ENCODE measurements at regions not wholly inside any gene's neighbourhood (a gene's known extent, or its start where the extent isn't known, plus 50 kb on each side); places are given as distances from the start of the nearest gene placed in this dataset.

- no peaks in the 10 kb centered on the region for H3K9me3 ChIP-seq (ENCODE audit: control insufficient read depth, low read depth, low read length)
- H3K23ac ChIP-seq (ENCODE audit: insufficient read length, low read depth, low read length) = no peak overlapping the region
- no peak overlapping the region for H2BK15ac ChIP-seq (ENCODE audit: low read depth, low read length)
- no peaks in the 10 kb centered on the region for H4K20me1 ChIP-seq (ENCODE audit: control insufficient read depth, insufficient read depth, insufficient read length)
- no peak overlapping the region for H3K56ac ChIP-seq (ENCODE audit: insufficient read length, low read depth, low read length)
- no peak overlapping the region for H4K5ac ChIP-seq (ENCODE audit: insufficient read length, low read depth, low read length)
- H3K79me2 ChIP-seq (ENCODE audit: insufficient read depth, low read length) = no peaks in the 10 kb centered on the region
- Mint-ChIP-seq H3K27me3 (ENCODE audit: low read depth) (peaks cover 19% of the 10 kb centered on the region), H3K4me1 (no peaks in the 10 kb centered on the region), H3K9me3 (peaks cover 4 to 6% of the 10 kb centered on the region in 2 experiments; a peak in 2 of 5 replicates), H3K27ac (no peak overlapping the region), H3K36me3 (ENCODE audit: insufficient read depth in 1 of 3, low read depth in 3 of 3) (peaks cover 0 to 4% (median 0%) of the 10 kb centered on the region in 3 experiments; a peak in 1 of 7 replicates), H3K4me3 (no peak overlapping the region)
- H3K79me1 ChIP-seq (ENCODE audit: insufficient read depth, low read depth, low read length, poor library complexity, severe bottlenecking) = no peaks in the 10 kb centered on the region
- H2BK12ac ChIP-seq (ENCODE audit: insufficient read length, low read depth, low read length) = no peak overlapping the region
- H4K91ac ChIP-seq (ENCODE audit: insufficient read length, low read depth, low read length) = no peak overlapping the region
- H3K27ac ChIP-seq (ENCODE audit: insufficient read length, low read depth, low read length) = no peak overlapping the region
- no peak overlapping the region for H2BK120ac ChIP-seq (ENCODE audit: low read depth, low read length, poor library complexity, severe bottlenecking)
- TF ChIP-seq, protein P1, sequence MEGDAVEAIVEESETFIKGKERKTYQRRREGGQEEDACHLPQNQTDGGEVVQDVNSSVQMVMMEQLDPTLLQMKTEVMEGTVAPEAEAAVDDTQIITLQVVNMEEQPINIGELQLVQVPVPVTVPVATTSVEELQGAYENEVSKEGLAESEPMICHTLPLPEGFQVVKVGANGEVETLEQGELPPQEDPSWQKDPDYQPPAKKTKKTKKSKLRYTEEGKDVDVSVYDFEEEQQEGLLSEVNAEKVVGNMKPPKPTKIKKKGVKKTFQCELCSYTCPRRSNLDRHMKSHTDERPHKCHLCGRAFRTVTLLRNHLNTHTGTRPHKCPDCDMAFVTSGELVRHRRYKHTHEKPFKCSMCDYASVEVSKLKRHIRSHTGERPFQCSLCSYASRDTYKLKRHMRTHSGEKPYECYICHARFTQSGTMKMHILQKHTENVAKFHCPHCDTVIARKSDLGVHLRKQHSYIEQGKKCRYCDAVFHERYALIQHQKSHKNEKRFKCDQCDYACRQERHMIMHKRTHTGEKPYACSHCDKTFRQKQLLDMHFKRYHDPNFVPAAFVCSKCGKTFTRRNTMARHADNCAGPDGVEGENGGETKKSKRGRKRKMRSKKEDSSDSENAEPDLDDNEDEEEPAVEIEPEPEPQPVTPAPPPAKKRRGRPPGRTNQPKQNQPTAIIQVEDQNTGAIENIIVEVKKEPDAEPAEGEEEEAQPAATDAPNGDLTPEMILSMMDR (conservative IDR thresholded peaks at IDR 0.05) = no peak
- no peak overlapping the region for H3K9ac ChIP-seq (ENCODE audit: extremely low read depth, insufficient read length, low read length)
- no peak overlapping the region for H2BK5ac ChIP-seq (ENCODE audit: insufficient read length, low read length)
- H3K4ac ChIP-seq (ENCODE audit: low read depth, low read length) = no peak overlapping the region
- H2AK5ac ChIP-seq (ENCODE audit: insufficient read length, low read length) = no peak overlapping the region
- no peak for DNase-seq
- H3K23me2 ChIP-seq (ENCODE audit: insufficient read length, low read depth, low read length, poor library complexity, severe bottlenecking) = no peaks in the 10 kb centered on the region
- no peak overlapping the region for H3T11ph ChIP-seq (ENCODE audit: low read length)
- H3K18ac ChIP-seq (ENCODE audit: insufficient read length, low read depth, low read length) = no peak overlapping the region
- no peak overlapping the region for H2AFZ ChIP-seq (ENCODE audit: low read length)
- no peaks in the 10 kb centered on the region for H3K27me3 ChIP-seq (ENCODE audit: insufficient read depth, low read length)
- no peak overlapping the region for H2BK20ac ChIP-seq (ENCODE audit: low read depth, low read length, poor library complexity, severe bottlenecking)
- WGBS (ENCODE audit: extremely low coverage, insufficient read length, low lambda C conversion rate) = no CpG with 5 or more reads among the region's 1 CpG
- H4K8ac ChIP-seq (replicated peaks; ENCODE audit: insufficient read length, low read depth, low read length) = no peak overlapping the region
- H3K4me1 ChIP-seq (ENCODE audit: insufficient read depth, low read length) = no peaks in the 10 kb centered on the region
- H3K14ac ChIP-seq (ENCODE audit: insufficient read depth, low read length) = no peak overlapping the region
- no peak overlapping the region for H3K4me2 ChIP-seq (ENCODE audit: insufficient read depth, insufficient read length, low read length)
These were observed 108.7 kb downstream of the TTC8 start for GRCh38 chr14:88933191-88933590.
